Activated naive CD4-positive, alpha-beta T cell (primary cell): ENCODE measurements at regions not wholly inside any gene's neighbourhood (a gene's known extent, or its start where the extent isn't known, plus 50 kb on each side); places are given as distances from the start of the nearest gene placed in this dataset.

Source experiments
- DNase-seq, 4 experiments: peaks; one replicate each; lab custom pipeline; 2025; lab: John Stamatoyannopoulos, UW

DNA sequence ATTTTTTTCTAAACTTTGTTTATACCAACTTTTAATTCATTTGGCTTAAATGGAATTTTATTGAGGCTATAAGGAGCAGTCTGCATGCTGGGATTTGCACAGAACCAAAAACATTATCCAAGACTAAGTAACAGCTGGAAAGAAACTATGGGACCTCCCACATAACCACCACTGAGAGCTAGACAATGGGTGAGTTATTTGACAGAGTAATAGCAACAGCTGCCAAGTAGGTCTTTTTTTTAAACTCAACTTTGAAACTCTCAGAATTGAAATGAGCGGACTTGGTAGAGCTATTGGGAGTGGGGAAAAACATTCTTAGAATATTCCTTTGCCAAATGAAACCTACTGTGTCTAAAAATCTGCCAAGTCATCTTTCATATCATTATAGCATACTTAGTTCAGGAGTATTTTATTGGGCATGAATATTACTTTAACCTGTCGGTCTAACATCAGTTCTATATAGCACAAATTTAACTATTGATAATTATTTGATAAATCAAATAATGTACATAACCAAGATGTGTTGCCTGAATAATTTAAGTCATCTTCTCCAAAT lies 1428.0 kb downstream of the PCDH7 start:
- DNase-seq = no peak

GRCh38 chr4:32158961-32159360 lies 1438.8 kb downstream of the PCDH7 start:
- no peak for DNase-seq

DNA sequence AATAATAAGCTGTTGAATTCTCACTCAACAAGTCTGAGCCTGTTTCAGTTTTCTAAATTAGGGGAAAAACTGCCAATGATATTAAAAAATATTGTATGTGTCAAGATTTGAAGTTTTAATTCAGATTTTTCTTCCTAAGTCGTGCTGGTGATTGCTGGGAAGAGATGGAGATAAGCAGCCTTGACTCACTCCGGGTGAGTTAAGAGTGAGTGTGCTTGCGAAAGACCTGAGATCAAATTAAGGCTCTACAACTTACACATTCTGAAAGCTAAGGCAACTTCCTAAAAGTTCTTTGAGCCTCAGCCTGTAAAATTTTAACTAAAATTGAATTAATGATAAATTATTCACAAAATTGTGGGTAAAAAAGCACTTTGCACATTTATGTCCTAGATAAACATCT lies 1441.2 kb downstream of the PCDH7 start:
- no peak for DNase-seq

GRCh38 chr4:32163125-32163524 lies 1443.0 kb downstream of the PCDH7 start:
- DNase-seq = no peak

GRCh38 chr4:32169841-32170240 lies 1449.7 kb downstream of the PCDH7 start:
- no peak for DNase-seq

- DNase-seq = no peak
Measured at GRCh38 chr4:32172086-32172485, 1451.9 kb downstream of the PCDH7 start.

DNA sequence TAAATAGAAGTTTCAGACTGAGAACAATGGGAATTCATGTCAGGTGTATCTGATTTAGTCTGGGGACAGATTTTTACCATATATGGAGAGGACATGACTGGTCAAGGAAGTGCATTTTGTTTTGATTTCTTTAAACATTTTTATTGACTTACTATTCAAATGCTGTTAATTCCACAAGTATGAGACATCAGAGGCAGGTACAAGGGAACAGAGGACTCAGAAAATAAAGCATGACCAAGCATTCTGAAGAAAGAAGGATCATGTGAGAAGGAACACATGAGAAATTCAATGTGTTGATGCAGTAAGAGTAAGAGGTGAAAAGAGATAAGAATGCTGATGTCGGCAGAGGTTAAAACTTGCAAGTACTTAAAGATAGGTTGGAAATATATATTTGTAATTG lies 1452.6 kb downstream of the PCDH7 start:
- no peak for DNase-seq

DNA sequence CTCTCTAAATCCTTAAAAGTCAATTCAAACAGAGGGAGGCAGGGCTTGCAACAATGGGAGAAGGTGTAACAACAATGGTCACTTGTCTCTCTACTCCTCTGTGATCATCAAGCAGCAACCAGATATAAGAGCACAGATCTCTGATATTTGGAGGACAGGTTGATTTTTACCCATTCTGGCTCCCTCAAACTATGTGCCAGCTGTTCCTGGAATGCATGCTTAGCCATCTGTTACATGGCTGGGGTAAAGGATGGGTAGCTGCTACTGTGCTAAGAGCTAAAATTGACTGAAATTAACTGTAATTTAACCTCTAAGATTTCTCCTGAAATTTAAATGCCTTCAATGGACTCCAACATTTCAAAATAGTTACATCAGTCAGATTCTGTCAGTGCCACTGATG lies 1459.9 kb downstream of the PCDH7 start:
- no peak for DNase-seq

DNA sequence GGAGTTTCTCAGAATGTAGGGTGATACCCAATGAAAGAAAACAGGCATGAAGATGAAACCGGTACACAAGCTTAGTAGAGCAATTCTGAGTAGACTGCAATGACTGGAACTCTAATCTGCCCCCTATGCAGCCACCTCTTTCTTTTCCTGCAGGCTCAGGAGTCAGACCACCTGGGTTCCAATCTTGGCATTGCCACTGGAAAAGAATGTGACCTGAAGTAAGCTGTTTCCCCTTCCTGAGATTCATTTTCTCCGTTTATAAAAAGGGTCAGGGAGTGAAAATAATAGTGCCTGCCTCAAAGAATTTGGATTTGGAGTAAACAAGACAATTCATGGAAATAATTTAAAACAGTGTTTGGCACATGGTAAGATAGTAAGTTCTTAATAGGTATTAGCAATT lies 1464.0 kb downstream of the PCDH7 start:
- no peak for DNase-seq

DNA sequence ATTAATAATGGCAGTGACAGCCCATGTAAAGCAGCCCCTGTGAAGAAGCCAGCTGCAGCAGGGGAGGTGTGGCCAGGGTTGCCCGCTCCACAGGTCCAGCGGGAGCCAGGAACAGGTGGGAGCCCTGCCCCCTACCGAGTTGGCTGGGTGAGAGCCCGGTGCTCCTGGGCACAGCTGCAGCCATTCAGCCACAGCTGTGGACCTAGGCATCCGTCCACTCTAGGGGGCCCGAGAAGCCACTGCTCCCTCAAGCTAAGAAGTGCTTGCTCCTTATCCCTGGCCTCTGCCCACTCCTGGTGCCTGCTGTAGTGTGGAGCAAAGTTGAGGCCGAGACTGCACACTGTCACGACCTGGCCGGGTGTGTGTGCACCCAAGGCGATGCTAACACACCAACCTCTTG lies 1469.0 kb downstream of the PCDH7 start:
- DNase-seq = no peak

- DNase-seq = no peak
Measured at GRCh38 chr4:32189788-32190187, 1469.6 kb downstream of the PCDH7 start.

DNA sequence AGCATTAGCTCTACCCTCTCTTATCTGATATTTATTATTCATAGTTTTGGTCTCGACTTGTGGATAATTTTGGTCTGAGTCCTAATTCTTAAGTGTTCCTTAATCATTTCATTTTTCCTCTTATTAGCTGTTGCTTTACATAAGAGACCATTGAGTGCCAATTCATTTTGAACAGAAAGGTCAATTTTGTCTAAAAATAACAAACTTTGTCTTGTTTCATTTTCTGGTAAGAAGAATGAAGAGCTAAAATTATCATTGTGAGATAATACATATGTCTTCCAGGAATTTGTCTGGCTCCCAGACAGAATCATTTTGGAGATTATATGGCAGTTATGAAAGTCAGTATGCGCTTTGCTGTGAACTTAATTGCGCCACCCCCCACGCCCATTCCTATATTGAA lies 1471.8 kb downstream of the PCDH7 start:
- no peak for DNase-seq

DNA sequence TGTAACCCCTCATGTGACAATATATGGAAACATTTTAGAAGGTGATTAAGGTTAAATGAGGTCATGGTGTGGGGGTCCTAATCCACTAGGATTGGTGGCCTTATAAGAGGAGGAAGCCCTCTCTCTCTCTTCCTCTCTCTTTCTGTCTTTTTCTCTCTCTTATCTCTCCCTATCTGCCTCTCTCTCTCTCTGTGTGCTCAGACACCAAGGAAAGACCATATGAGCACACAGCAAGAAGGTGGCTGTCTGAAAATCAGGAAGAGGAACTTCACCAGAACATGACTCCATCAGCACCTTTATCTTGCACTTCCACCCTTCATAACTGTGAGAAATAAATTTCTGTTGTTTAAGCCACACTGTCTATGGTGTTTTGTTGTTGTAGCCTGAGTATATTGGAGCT lies 1472.2 kb downstream of the PCDH7 start:
- DNase-seq = no peak

DNA sequence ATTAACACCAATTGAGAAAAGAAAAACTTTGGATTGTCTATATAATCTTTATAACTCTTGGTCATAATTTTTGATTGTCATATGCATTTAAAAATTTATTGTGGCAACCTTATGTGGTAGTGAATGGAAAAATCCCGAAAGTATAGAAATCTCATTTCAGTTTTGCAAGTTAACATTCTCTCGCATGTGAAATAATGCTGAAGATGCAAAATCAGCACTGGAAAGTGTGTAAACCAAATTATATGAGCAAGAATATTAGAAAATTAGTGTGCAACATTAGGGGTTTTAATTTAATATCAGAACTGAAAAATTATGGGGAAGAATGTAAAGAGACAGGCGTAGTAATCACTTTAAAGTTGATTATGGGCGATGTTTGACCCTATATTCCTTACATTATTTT lies 1472.8 kb downstream of the PCDH7 start:
- no peak for DNase-seq

GRCh38 chr4:32196950-32197688 lies 1477.0 kb downstream of the PCDH7 start:
- DNase-seq = no peak

GRCh38 chr4:32199639-32200038 lies 1479.5 kb downstream of the PCDH7 start:
- DNase-seq = no peak

- no peak for DNase-seq
Measured at GRCh38 chr4:32203340-32203739, 1483.2 kb downstream of the PCDH7 start.

- DNase-seq = no peak
Measured at GRCh38 chr4:32206756-32207155, 1486.6 kb downstream of the PCDH7 start.

DNA sequence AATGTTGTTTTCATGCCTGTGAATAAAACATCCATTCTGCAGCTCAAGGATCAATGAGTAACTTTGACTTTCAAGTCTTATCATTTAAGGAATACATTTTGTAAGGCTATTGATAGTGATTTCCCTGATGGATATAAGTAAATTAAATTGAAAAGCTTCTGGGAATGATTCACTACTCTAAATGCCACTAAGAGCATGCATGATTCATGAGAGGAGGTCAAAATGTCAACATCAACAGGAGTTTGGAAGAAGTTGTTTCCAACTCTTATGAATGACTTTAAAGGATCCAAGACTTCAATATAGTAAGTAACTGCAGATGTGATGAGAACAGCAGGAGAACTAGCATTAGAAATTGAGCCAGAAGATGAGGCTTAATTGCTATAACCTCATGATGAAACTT lies 1487.3 kb downstream of the PCDH7 start:
- DNase-seq = no peak

- no peak for DNase-seq
Measured at GRCh38 chr4:32215277-32215676, 1495.1 kb downstream of the PCDH7 start.

GRCh38 chr4:32216502-32216901 lies 1496.3 kb downstream of the PCDH7 start:
- DNase-seq = no peak

DNA sequence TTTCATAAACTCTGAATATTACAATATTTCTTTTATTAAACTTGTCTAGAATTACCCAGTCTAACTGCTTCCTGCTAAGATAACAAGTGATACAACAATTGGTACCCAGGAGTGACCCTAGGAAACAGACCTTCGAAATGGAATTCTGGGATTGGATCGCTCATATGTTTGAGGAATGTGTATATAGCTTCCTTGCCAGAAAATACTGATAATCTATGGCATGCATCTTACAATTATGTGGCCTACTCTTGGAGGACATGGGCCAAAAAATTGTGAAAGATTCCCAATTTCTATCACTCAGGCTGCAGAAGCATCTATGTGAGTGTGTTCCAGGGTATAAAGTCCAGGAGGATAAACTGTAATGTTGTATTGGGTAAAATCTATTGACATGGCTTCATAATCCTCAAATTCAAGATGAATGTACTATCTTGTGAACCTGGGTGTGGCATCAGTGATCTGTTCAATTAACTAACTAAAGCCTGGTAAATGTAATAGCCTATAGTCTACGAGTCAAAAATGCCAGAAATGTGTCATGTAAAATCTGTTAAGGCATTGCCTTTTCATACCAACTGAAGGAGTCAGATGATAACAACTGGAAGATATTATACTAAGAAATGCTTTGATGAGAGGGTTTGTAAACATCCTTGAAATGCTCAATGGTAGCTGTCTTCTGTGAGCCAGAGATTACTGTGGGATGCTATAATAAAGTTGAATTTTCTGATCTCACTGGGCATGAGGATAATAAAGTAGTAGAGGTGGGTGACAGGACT lies 1499.3 kb downstream of the PCDH7 start:
- DNase-seq = no peak

DNA sequence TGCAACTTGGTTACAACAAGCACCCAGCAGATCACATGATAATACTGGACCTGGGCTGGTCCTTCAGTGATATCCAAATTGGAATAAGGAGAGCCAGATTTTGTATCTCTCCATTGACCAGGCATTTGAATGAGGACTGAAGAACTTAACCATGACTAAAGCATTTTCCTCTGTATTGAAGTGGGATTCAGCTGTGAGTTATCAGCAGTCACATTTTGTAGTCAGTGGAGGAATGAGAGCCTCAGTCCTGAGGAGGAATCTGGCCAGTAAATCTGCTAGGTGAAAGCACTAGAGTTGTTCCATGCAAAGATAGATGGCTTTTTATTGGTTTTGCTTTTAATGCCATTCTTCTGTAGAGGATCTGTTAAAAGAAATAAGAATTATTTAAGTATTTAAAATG lies 1506.0 kb downstream of the PCDH7 start:
- DNase-seq = no peak
